Aorta (tissue), 5 donors: ENCODE measurements at regions not wholly inside any gene's neighbourhood (a gene's known extent, or its start where the extent isn't known, plus 50 kb on each side); places are given as distances from the start of the nearest gene placed in this dataset.

Experiments
- ATAC-seq: fragments of 200-7000 bp; cut with Tn5 transposase; one replicate; pipeline ENCODE4 v1.9.1; 2022; ENCODE audit warnings: moderate library complexity; ENCODE audit not compliant: low FRiP score
- DNase-seq, 2 donors: peaks; one replicate each; pipeline ENCODE4 v3.0.0-alpha.2; 2020
- H3K27ac ChIP-seq, 2 donors: one replicate each; pipeline ENCODE4 v1.5.1; 2013; ENCODE audit warnings: low read length in 2 of 2, mild to moderate bottlenecking in 2 of 2, moderate library complexity in 2 of 2, control low read depth in 1 of 2, inconsistent platforms in 1 of 2, low read depth in 1 of 2
- H3K27me3 ChIP-seq, 2 donors: one replicate each; pipeline ENCODE4 v1.6.1; 2013; ENCODE audit warnings: control low read depth in 1 of 2, low read length in 1 of 2, mild to moderate bottlenecking in 1 of 2, moderate library complexity in 1 of 2; ENCODE audit not compliant: insufficient read depth in 2 of 2, control insufficient read depth in 1 of 2
- H3K36me3 ChIP-seq, 2 donors: one replicate each; pipeline ENCODE4 v1.6.1; 2013; ENCODE audit warnings: control low read depth in 1 of 2, low read length in 1 of 2, mild to moderate bottlenecking in 1 of 2; ENCODE audit not compliant: insufficient read depth in 2 of 2, control insufficient read depth in 1 of 2
- H3K4me1 ChIP-seq, 2 donors: one replicate each; pipeline ENCODE4 v1.6.1; 2013; ENCODE audit warnings: low read length in 2 of 2, control low read depth in 1 of 2, mild to moderate bottlenecking in 1 of 2, moderate library complexity in 1 of 2; ENCODE audit not compliant: insufficient read depth in 2 of 2, control insufficient read depth in 1 of 2
- H3K4me3 ChIP-seq, 2 donors: one replicate each; pipeline ENCODE4 v1.5.1; 2013; ENCODE audit warnings: low read length in 2 of 2, control low read depth in 1 of 2, mild to moderate bottlenecking in 1 of 2
- H3K9me3 ChIP-seq: one replicate; pipeline ENCODE4 v1.6.1; 2013; ENCODE audit warnings: mild to moderate bottlenecking, low read length; ENCODE audit not compliant: control insufficient read depth
- WGBS, 2 donors: extraction: QIAGEN DNeasy Blood & Tissue Kit; methylation state at CpG; one replicate each; pipeline ENCODE4 v1.1.7; 2013; 5-methylcytosine and 5-hydroxymethylcytosine counted together
- intact Hi-C, 2 donors: fragments of 100-400 bp; cut with DNase I; formaldehyde crosslinking; loops; one replicate each; pipeline versions ENCODE4 v1.14.2 to v1.15.0; 2022
- donor health status: healthy with polysubstance abuse.
- donor health status: Bipolar disorder and iron deficiency.
- donor health status: DM: no; HTN: no; CAD: no.
- donor health status: DM: no; HTN: no; CAD: no.
- donor health status: DM: yes; HTN: yes; CAD: no.

DNA sequence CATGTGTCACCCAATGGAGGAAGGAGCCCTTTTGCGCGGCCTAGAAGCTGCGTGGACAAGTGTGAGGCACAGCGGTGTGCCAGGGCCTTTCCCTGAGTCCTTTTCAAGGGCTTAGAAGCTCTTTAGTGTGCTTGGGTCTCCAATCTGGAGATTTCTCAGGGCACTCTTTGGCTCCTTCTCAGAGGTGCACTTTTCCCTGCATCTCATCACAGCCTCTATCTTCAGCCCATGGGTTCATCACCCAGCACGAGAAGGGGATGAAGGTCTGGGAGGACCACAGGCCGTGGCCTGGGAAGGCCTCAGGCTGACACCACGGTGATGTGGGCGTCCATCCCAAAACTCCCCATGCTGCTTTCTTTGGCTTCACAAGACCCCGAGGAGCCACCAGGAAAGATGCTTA, 233.4 kb downstream of the TEX36 start:
- 75 to 78% methylated on average over 9 of the region's 9 CpGs for WGBS, 2 donors
- intact Hi-C loops = no loop called here
- no peak for ATAC-seq
- Histone ChIP-seq H3K4me3 (no peak overlapping the region), H3K27ac (no peak overlapping the region), H3K36me3 (no peaks in the 10 kb centered on the region), H3K9me3 (peaks cover 2% of the 10 kb centered on the region), H3K4me1 (no peaks in the 10 kb centered on the region), H3K27me3 (no peaks in the 10 kb centered on the region)
- DNase-seq = no peak

DNA sequence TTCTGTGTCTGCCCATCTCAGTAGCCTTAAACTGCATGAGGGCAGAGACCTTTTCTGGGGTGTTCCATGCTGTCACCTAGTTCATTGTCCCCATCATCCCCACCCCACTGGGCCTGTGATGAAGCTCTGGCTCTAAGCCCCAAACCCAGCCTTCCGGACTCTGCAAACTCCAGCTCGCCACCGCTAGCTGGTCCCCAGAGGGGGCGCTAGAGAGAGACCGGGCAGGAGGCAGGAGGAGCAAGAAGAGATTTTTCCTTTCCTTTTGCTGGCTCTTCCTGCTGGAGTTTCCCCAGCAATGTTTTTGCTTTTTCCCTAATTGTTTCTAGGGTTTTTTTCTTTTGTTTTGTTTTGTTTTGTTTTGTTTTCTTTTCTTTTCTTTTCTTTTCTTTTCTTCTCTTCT, 234.4 kb downstream of the TEX36 start:
- intact Hi-C loops = no loop called here
- 40% methylated on average over 5 of the region's 5 CpGs for WGBS, 2 donors
- Histone ChIP-seq H3K27ac (no peak overlapping the region), H3K4me1 (no peaks in the 10 kb centered on the region), H3K4me3 (no peak overlapping the region), H3K27me3 (no peaks in the 10 kb centered on the region), H3K36me3 (no peaks in the 10 kb centered on the region), H3K9me3 (peaks cover 2% of the 10 kb centered on the region)
- ATAC-seq (no peak), DNase-seq (no peak)

DNA sequence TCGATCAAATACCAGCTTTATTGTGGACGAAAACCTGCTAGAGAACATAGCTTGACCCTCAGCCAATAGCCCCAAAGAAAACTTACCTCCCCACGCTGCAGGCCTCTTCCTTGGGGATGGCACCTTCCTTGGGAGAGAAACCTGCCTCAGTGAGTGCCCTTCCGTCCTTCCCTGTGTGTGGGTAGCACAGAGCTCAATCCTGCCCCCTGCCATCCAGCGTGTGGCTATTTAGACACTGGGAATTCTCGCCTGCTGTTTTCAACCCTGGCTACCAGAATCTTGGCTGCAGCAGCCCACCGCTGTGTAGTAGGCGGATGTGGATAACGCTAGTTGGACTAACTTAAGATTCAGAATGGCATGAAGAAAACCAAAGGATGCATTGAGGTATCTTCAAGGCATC, 238.2 kb downstream of the TEX36 start:
- intact Hi-C loops = no loop called here
- 78 to 86% methylated on average over 9 of the region's 9 CpGs for WGBS, 2 donors
- H3K36me3 ChIP-seq = no peaks in the 10 kb centered on the region
- no peak overlapping the region for H3K27ac ChIP-seq
- no peak overlapping the region for H3K4me3 ChIP-seq
- H3K27me3 ChIP-seq = no peaks in the 10 kb centered on the region
- ATAC-seq (no peak), DNase-seq (no peak)
- no peaks in the 10 kb centered on the region for H3K9me3 ChIP-seq
- H3K4me1 ChIP-seq = no peaks in the 10 kb centered on the region

DNA sequence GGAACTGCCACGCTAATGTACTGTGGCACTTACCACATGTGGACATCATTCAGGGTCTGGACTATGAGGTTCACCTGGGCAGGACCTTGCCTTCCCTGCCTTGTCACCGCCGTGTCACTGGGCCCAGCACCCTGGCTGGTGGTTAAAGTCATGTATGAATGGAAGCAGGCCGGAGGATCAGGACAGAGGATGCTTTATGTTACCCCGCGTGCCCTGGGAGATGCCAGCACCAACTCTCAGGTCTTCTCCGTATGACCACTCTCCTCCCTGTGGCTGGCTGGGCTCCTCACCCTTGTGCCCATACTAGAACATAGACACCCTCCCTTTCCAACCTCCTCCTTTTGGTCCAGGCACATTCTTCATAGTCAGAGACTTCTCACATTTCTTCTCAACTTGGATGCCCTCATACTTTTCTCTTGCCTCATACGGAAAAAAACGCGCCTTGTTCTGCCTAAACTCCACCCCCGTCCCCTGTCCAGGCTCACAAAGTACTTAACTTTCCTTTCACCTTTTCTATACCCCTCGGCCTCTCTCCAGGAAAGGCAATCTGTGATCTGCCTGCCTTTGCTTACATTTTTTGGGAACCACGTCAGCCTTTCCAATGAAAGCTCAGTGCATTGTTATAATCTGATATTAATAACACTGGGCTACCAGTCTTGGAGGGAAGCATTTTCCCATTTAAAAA, 240.0 kb downstream of the TEX36 start:
- H3K36me3 ChIP-seq = no peaks in the 10 kb centered on the region
- H3K4me1 ChIP-seq = no peaks in the 10 kb centered on the region
- H3K9me3 ChIP-seq = no peaks in the 10 kb centered on the region
- ATAC-seq = no peak
- no peak for DNase-seq
- WGBS, 2 donors = 60 to 68% methylated on average over 13 of the region's 13 CpGs
- H3K27me3 ChIP-seq = no peaks in the 10 kb centered on the region
- H3K27ac ChIP-seq = no peak overlapping the region
- no peak overlapping the region for H3K4me3 ChIP-seq
- intact Hi-C loops = no loop called here

DNA sequence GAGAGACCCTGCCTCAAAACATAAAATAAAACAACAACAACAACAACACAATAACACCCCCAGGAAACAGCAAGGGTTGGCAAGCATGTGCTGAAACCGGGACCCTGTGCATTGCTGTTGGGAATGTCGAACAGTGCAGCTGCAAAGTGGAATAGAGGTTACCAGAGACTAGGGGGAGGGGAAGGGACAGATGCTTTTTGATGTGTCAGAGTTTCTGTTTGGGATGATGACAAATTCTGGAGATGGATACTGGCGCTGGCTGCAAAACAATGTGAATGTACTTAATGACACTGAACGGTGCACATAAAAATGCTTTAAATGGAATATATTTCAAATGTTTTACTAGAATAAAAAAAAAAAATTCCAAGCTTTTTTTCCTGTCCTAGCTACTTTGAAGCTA, 241.8 kb downstream of the TEX36 start:
- Histone ChIP-seq H3K36me3 (no peaks in the 10 kb centered on the region), H3K27ac (no peak overlapping the region)

DNA sequence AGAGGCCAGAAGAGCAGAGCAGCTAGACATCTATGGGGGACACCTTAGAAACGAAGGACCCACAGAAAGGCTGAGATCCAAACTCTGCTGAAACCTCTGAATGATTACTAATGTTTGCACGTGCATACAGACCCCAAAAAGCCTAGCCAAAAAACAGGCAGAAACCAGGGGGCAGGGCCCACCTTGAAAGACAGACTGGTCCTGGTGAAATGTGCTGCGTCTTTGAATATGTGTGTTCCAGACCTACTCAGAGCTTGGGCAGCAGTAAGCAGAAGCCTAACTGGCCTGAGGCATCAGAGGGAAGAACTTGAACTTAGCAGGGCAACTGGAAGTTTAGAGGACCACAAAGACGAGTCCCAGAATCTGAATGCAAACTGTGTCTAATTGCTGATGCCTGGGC, 251.8 kb downstream of the TEX36 start:
- Histone ChIP-seq H3K27ac (no peak overlapping the region), H3K36me3 (no peaks in the 10 kb centered on the region), H3K27me3 (no peaks in the 10 kb centered on the region), H3K9me3 (no peaks in the 10 kb centered on the region), H3K4me3 (no peak overlapping the region), H3K4me1 (no peaks in the 10 kb centered on the region)
- ATAC-seq (no peak), DNase-seq (no peak)
- intact Hi-C loops = no loop called here
- WGBS, 2 donors = 66 to 69% methylated on average over 4 of the region's 4 CpGs

More for the DNA sequence above, 241.8 kb downstream of the TEX36 start:
- H3K27me3 ChIP-seq = no peaks in the 10 kb centered on the region
- WGBS, 2 donors = 71 to 73% methylated on average over 4 of the region's 4 CpGs
- no peak for DNase-seq
- intact Hi-C loops = no loop called here
- H3K4me3 ChIP-seq = no peak overlapping the region
- H3K9me3 ChIP-seq = no peaks in the 10 kb centered on the region
- H3K4me1 ChIP-seq = no peaks in the 10 kb centered on the region
- ATAC-seq = no peak

DNA sequence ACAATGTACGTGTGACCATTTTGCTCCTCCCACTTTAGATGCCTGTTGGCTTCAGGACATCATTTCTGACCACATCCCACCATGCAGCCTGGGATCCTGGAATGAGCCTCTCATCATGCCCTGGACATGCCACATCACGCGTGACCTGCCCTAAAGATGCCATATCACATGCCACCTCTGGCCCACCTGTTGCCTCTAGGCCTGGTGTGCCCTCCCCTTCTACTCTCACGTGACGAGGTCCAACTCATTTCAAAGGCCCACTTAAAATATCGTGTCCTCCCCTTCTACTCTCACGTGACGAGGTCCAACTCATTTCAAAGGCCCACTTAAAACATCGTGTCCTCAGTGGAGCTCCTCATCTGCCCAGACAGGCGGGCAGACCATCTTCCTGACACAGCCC, 254.9 kb downstream of the TEX36 start:
- H3K4me3 ChIP-seq = no peak overlapping the region
- DNase-seq = no peak

DNA sequence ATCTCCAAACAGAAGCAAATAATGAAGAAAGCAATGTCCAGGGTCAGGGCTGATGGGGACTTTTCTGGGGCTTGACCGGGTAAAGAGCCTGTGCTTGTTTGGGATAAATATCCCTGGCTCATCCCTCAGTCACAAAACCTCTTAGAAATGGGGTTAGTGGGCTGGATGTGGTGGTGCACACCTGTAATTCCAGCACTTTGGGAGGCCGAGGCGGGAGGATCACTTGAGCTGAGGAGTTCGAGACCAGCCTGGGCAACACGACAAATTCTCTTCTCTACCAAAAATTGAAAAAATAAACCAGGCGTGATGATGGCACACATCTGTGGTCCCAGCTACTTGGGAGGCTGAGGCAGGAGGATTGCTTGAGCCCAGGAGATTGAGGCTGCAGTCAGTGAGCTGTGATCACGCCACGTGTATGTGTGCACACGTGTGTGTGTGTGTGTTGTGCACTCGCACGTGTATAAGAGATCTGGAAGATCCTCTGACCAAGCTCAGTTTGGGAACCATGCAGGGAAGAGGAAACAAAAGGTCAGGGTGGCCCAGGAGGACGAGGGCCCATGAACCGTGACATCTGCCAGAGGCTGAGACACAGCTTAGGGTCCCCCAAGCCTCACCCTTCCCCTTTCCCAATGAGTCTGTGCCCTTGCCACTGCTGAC, 258.6 kb downstream of the TEX36 start:
- 83% methylated on average over 13 of the region's 13 CpGs for WGBS, 2 donors
- intact Hi-C loops = no loop called here

More for the DNA sequence above, 254.9 kb downstream of the TEX36 start:
- 87 to 88% methylated on average over 10 of the region's 10 CpGs for WGBS, 2 donors
- Histone ChIP-seq H3K36me3 (no peaks in the 10 kb centered on the region), H3K27ac (no peak overlapping the region), H3K4me1 (no peaks in the 10 kb centered on the region), H3K27me3 (no peaks in the 10 kb centered on the region), H3K9me3 (no peaks in the 10 kb centered on the region)
- no peak for ATAC-seq
- intact Hi-C loops = no loop called here

DNA sequence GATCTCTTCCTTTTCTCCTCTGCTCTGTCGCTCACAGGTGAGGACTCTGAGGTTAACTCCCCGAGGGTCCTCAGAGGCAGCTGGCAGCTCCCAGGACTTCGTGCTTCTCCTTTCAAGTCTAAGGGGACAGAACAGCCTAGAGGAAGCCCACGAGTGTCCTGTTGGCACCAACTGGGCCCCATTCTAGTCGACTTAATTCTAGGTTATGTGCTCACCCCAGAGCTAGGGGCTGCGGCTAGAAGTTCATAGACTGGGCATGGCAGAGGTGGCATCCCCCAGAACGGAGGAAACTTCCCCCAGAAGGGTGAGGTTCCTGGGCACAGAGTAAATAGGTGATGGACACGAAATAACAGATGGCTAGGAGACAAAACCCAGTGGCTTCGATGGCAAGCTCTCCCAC, 259.4 kb downstream of the TEX36 start:
- H3K4me3 ChIP-seq = no peak overlapping the region
- 67 to 72% methylated on average over 9 of the region's 9 CpGs for WGBS, 2 donors
- intact Hi-C loops = no loop called here
- no peaks in the 10 kb centered on the region for H3K9me3 ChIP-seq
- DNase-seq (no peak), ATAC-seq (no peak)
- no peak overlapping the region for H3K27ac ChIP-seq
- H3K27me3 ChIP-seq = no peaks in the 10 kb centered on the region
- H3K36me3 ChIP-seq = no peaks in the 10 kb centered on the region
- no peaks in the 10 kb centered on the region for H3K4me1 ChIP-seq

More for the DNA sequence above, 258.6 kb downstream of the TEX36 start:
- Histone ChIP-seq H3K27me3 (no peaks in the 10 kb centered on the region), H3K9me3 (no peaks in the 10 kb centered on the region), H3K27ac (no peak overlapping the region), H3K36me3 (no peaks in the 10 kb centered on the region), H3K4me1 (no peaks in the 10 kb centered on the region), H3K4me3 (no peak overlapping the region)
- ATAC-seq = no peak
- no peak for DNase-seq
